Skin of body (tissue), 1 donor: ENCODE measurements at regions not wholly inside any gene's neighbourhood (a gene's known extent, or its start where the extent isn't known, plus 50 kb on each side); places are given as distances from the start of the nearest gene placed in this dataset.

ENCODE experiments used
- DNase-seq: peaks from one replicate; lab custom pipeline; 2025; lab: John Stamatoyannopoulos, UW

DNA sequence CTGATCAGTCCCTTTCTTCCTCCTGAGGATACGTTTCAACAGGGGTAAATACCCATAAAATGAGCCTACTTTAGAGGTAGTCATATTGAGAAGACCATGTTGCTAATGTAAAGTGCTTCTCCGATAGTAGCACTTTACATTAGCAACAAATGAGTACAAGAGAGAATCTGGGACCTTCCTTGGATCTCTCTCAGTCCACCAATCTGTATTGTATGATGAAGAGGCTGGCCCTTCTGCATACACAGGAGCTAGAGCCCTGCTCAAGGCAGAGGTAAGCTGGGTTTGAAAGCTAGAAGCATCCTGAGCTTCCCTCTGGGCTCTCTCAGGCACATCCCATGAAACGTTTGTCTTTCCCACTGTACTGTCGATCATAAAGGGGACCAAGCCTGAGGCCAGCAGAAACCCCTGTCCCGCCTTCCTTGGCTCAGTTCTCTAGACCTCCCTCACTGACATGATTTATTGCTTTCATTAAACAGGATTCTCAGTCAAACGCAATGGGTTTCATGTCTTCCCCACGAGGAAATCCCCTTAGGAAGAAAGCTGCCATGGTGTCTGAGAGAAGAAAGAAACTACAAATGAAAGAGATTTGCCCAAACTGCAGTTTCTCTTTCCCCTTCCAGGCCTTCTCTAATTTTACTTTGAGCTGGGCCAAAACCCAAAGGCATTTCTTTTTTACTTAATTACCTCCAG is 62.8 kb upstream of the BCAR3 start:
- DNase-seq, result peak; percentile 74

DNA sequence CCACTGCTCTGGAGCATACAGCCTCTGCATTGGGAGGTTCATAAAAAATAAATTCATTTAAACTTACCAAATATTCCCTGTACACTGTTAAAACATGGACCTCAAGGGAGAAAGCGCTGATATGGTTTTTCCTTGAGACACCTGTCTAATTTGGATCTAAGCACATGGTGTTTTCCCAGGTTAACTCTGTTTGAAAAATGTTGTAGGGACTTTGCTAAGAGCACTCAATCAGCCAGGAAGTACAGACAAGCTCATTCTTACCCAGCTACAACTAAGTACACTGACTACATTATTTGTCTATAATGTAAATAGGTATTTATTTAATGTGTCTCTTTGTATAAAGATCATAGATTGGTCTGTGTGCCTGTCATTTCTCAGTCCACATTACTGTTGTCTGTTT is 61.8 kb upstream of the BCAR3 start:
- no peak for DNase-seq

DNA sequence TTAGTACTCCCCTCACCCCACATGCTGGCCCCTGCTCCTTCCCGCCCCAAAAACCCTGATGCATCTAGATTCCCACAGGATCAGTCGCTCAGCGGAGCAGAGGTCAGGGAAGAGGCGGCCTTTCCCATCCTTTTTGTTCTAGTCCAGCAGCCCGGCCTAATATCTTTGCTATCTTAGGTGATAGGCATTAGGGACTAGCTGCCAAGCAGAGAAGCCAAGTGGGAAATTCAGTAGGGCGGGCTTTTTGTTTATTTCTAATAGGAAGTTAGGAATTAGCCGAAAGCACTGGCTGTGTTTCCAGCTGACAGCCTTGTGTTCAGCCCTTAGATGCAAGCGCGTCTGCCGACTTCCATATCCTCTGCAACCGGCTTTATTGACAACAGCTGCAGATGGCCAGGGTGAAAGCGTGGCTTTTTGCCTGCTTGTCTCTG is 59.0 kb upstream of the BCAR3 start:
- peak; percentile 54 for DNase-seq

DNA sequence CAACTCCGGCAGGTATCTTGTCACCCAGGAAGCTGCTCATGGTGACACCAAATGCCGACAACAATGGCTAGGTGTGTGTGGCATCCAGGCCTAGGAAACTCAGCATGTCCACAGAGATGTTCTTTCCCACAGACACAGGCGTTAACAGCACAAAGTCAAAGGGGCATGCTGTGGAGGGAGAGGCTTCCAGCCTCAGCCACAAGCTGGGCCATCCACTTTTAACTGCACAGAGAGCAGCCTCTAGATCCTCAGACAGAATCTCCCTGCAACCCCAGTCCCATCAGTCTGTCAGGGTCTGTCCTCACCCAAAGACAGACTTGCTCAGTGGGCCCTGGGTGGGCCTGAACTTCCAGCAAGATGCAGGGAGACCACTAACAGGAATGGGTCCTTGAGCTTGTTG is 58.5 kb upstream of the BCAR3 start:
- no peak for DNase-seq

DNA sequence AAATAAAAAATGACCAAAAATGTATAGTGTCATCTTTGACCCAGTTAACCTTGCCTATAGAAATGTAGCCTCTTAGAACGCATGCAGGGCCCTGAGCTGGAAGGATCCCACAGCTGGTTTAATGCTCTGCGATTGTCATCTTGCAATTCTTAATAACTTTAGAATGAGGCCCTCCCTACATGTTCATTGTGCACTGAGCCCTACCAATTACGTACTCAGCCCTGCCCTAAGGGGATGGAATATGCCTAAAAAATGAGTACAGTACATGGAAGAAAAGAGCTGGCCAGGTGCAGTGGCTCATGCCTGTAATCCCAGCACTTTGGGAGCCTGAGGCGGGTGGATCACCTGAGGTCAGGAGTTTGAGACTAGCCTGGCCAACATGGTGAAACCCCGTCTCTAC is 57.8 kb upstream of the BCAR3 start:
- DNase-seq, result no peak

DNA sequence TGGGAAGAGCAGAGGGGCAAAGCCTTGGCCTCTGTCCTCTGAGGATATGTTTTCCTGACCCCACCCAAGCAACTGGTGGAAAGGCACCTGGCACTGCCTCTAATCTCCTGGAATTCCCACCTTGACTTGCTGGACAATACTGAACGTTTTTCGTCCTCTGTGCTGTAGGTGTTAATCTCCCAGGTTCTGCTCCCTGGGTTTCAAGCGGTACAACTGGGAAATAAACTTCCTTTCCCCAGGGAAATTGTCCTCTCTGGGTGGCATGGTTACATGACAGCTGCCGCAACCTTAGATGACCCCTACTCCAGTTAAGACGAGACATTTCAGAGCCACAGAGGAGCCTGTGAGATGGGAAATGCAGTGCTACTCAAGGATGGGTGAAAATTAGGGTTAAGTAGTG is 57.3 kb upstream of the BCAR3 start:
- no peak for DNase-seq

DNA sequence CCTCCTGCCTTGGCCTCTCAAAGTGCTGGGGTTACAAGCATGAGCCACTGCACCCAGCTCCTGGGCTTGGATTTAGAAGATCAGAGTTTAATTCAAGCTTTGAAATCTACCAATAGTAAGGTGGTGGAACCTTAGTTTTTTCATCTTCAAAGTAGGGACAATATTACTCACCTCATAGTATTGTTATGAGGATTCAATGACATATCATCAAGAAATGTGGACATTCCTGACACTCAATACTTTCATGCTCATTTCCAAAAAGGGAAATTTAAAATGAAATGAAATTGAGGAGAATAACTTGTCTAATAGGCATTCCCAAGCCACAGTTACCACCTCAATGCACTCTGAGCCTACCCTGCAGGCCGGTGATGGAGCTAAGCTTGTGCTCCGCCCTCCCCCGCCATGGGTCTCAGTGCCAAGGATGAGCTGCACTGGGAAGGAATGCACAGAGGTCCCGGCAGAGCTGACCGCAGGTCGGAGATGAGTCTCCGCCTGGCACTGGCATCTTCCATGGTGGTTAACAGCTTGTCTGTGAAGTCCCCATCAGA is 56.5 kb upstream of the BCAR3 start:
- DNase-seq, result no peak

DNA sequence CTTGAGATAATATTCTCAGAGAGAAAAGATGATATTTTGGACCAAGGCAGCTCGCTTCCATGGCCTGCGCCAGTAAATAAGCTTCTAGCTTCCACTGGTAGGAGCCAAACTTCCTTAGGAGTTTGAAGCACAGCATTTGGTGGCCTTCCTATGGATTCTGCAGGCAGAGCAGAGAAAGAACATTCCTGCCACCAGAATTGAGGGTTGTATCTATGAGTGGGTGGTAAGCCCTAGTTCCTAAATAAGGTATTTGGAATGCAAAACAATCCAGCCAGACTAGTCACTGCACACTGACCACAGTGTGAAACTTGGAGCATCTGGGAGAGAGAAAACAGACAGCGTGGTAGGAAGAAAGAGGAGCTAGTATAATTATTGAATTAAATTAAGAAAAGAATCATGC is 54.1 kb upstream of the BCAR3 start:
- DNase-seq, result no peak

DNA sequence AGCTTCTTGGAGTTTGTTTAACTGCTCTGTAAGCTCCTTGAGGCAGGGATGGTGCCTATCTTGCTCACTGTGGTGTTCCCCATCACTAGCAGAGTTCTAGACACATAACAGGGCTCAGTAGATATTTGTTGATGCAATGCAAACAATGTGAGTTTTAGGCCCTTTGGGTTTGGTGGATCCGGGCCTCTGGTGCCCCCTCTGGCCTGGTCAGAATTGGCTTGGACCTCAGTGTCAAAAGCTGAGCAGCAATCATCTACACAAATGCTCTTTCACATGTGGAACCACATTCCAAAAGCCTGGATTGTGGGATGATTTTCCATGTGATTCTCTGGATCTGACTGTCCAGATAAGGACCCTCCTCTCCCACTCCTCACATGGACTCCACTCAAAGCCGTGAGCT is 53.4 kb upstream of the BCAR3 start:
- DNase-seq, result no peak

DNA sequence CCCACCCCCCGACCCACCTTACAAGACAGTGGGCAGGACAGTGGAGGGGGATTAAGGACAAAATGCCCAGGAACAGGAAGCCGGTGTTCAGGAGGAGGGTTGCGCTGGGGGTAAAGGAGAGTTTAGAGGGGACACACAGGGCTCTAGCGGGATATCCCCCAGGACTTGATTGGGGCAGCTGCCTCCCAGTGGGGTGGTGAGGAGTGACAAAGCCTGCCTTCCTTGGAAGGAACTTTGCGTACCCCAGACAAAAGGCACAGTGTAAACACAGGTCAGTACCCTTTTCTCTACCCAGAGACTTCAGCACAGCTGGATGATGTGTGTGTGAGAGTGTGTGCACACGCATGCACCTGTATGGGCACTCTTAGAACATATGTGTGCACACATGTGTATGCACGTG is 51.7 kb upstream of the BCAR3 start:
- no peak for DNase-seq

DNA sequence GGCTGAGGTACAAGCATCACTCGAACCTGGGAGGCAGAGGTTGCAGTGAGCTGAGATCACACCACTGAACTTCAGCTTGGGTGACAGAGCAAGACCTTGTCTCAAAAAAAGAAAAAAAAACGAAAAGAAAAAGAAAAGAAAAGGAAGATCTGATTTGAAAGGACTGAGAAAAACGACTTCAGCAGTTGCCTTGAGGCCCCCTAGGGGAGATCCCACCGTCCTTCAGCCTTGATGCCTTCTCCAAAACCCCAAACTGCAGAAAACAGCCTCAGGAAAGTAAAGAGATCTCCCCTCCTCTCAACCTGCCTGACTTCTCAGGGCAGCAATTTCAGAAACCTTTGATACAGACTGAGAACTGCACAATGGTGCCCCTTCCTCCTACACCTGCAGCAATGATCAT is 50.9 kb upstream of the BCAR3 start:
- DNase-seq, result no peak
